Activated CD4-positive, alpha-beta memory T cell treated with anti-CD3 and anti-CD28 coated beads, Interleukin-2, amount 10 ng/mL, durations not matched to agents 7 days and 5 days (primary cell): ENCODE measurements at regions not wholly inside any gene's neighbourhood (a gene's known extent, or its start where the extent isn't known, plus 50 kb on each side); places are given as distances from the start of the nearest gene placed in this dataset.
"Not testable (repeated sequence)": the region's sequence is repeated elsewhere in the genome, so short reads cannot be mapped to it uniquely, and the experiment has no call there.

Experiments used
- CTCF ChIA-PET: fragments of 350-600 bp; sonication (Branson Sonifier 250); formaldehyde crosslinking; loops from one replicate; lab custom pipeline; 2021; ENCODE audit warnings: antibody characterized with exemption, inconsistent platforms; lab: Charles Lee
- POLR2A ChIA-PET: fragments of 350-600 bp; sonication (Branson Sonifier 250); formaldehyde crosslinking; loops from one replicate; lab custom pipeline; 2021; ENCODE audit warnings: antibody characterized with exemption; lab: Charles Lee
- DNase-seq: peaks from one replicate; pipeline ENCODE4 v3.0.0-alpha.2; 2020
- H3K27ac Mint-ChIP-seq: one replicate; pipeline ENCODE4 v1.8.0; 2021; ENCODE audit warnings: mild to moderate bottlenecking, mixed read lengths
- H3K27me3 Mint-ChIP-seq: one replicate; pipeline ENCODE4 v1.8.0; 2021; ENCODE audit warnings: mixed read lengths
- H3K36me3 Mint-ChIP-seq: one replicate; pipeline ENCODE4 v1.8.0; 2021; ENCODE audit warnings: low read depth, mixed read lengths
- H3K4me1 Mint-ChIP-seq: one replicate; pipeline ENCODE4 v1.8.0; 2021; ENCODE audit warnings: mixed read lengths
- H3K4me3 Mint-ChIP-seq: one replicate; pipeline ENCODE4 v1.8.0; 2021; ENCODE audit warnings: mild to moderate bottlenecking, mixed read lengths
- H3K9me3 Mint-ChIP-seq: one replicate; pipeline ENCODE4 v1.8.0; 2021; ENCODE audit warnings: mixed read lengths

- CTCF ChIA-PET, H3K36me3 Mint-ChIP-seq, H3K4me3 Mint-ChIP-seq, H3K4me1 Mint-ChIP-seq, H3K9me3 Mint-ChIP-seq, POLR2A ChIA-PET, H3K27me3 Mint-ChIP-seq, H3K27ac Mint-ChIP-seq, DNase-seq: not testable (repeated sequence)
Measured at GRCh38 chr3:104361748-104362147, 1005.0 kb upstream of the ALCAM start.

- no peaks in the 10 kb centered on the region for H3K4me1 Mint-ChIP-seq
- no peak for DNase-seq
- CTCF ChIA-PET = no interaction called here
- H3K4me3 Mint-ChIP-seq = no peak overlapping the region
- H3K27me3 Mint-ChIP-seq = no peaks in the 10 kb centered on the region
- H3K27ac Mint-ChIP-seq = no peak overlapping the region
- POLR2A ChIA-PET = no interaction called here
- H3K36me3 Mint-ChIP-seq = no peaks in the 10 kb centered on the region
- no peaks in the 10 kb centered on the region for H3K9me3 Mint-ChIP-seq
Measured at GRCh38 chr3:104362319-104362718, 1004.4 kb upstream of the ALCAM start.

- H3K4me1 Mint-ChIP-seq = no peaks in the 10 kb centered on the region
- H3K9me3 Mint-ChIP-seq = no peaks in the 10 kb centered on the region
- no peaks in the 10 kb centered on the region for H3K36me3 Mint-ChIP-seq
- DNase-seq = no peak
- H3K4me3 Mint-ChIP-seq = no peak overlapping the region
- H3K27me3 Mint-ChIP-seq = no peaks in the 10 kb centered on the region
- H3K27ac Mint-ChIP-seq = no peak overlapping the region
- ChIA-PET POLR2A (no interaction called here), CTCF (no interaction called here)
Measured at GRCh38 chr3:104367000-104367399, 999.7 kb upstream of the ALCAM start.

DNA sequence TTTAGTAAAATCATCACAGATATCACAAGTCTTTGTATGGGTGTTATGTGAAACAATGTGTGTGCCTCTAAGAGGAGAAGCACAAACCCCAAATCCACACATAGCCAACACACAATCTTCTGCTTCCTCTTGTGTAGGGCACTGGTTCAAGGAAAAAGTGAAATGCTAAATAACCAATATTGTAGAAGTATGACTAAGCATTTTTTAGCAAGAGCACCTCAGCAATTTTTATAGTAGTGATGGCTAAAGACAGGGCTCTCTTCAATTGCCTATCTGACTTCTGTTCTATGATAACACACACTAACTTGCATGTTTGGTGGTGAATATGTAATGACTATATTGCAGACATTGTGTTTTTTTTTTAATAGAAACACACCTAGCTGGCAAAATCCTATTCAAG is 997.9 kb upstream of the ALCAM start:
- Mint-ChIP-seq H3K4me1 (no peaks in the 10 kb centered on the region), H3K36me3 (no peaks in the 10 kb centered on the region), H3K27ac (no peak overlapping the region), H3K9me3 (no peaks in the 10 kb centered on the region), H3K4me3 (no peak overlapping the region), H3K27me3 (no peaks in the 10 kb centered on the region)
- ChIA-PET POLR2A (no interaction called here), CTCF (no interaction called here)
- no peak for DNase-seq

DNA sequence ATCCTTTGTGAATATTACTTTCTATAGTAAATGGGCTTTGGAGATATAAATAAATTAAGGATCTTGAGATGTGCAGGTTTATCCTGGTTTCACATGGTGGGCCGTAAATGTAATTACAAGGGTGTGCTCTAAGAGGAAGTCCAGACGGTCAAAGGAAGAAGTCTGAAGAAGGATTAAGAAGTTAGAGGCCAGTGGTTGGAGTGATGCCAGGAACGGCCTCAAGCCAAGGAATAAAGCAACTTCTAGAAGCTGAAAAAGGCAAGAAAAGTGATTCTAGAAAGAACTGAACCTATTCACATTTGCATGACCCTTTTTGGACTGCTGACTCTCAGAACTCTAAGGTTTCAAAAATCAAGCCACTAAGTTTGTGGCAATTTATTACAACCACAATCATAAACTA is 981.3 kb upstream of the ALCAM start:
- ChIA-PET POLR2A (no interaction called here), CTCF (no interaction called here)
- H3K4me1 Mint-ChIP-seq = no peaks in the 10 kb centered on the region
- no peaks in the 10 kb centered on the region for H3K36me3 Mint-ChIP-seq
- peaks cover 2% of the 10 kb centered on the region for H3K9me3 Mint-ChIP-seq
- no peak overlapping the region for H3K27ac Mint-ChIP-seq
- H3K27me3 Mint-ChIP-seq = no peaks in the 10 kb centered on the region
- H3K4me3 Mint-ChIP-seq = no peak overlapping the region
- DNase-seq = no peak

- ChIA-PET POLR2A (no interaction called here), CTCF (no interaction called here)
- no peak overlapping the region for H3K27ac Mint-ChIP-seq
- no peaks in the 10 kb centered on the region for H3K27me3 Mint-ChIP-seq
- H3K4me1 Mint-ChIP-seq = no peaks in the 10 kb centered on the region
- no peaks in the 10 kb centered on the region for H3K36me3 Mint-ChIP-seq
- no peak overlapping the region for H3K4me3 Mint-ChIP-seq
- no peak for DNase-seq
- H3K9me3 Mint-ChIP-seq = no peaks in the 10 kb centered on the region
Measured at GRCh38 chr3:104388619-104389018, 978.1 kb upstream of the ALCAM start.

DNA sequence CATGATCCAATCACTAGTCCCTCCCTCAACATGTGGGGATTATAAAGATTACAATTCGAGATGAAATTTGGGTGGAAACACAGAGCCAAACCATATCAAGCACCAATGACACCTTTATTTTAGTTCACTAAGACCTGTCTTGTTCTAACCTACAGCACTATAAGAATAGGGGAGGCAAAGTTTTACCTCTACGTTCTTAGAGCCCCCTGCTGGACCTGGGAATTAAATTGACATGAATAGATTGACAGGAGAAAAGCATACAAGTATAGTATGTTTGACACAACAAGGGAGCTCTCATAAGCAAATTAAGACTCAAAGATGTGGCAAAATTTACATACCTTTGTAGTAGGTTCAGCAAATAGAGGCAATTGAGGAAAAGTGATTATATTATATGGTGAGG is 974.4 kb upstream of the ALCAM start:
- ChIA-PET CTCF (no interaction called here), POLR2A (no interaction called here)
- DNase-seq = no peak
- Mint-ChIP-seq H3K36me3 (no peaks in the 10 kb centered on the region), H3K4me1 (no peaks in the 10 kb centered on the region), H3K9me3 (no peaks in the 10 kb centered on the region), H3K4me3 (no peak overlapping the region), H3K27me3 (no peaks in the 10 kb centered on the region), H3K27ac (no peak overlapping the region)

DNA sequence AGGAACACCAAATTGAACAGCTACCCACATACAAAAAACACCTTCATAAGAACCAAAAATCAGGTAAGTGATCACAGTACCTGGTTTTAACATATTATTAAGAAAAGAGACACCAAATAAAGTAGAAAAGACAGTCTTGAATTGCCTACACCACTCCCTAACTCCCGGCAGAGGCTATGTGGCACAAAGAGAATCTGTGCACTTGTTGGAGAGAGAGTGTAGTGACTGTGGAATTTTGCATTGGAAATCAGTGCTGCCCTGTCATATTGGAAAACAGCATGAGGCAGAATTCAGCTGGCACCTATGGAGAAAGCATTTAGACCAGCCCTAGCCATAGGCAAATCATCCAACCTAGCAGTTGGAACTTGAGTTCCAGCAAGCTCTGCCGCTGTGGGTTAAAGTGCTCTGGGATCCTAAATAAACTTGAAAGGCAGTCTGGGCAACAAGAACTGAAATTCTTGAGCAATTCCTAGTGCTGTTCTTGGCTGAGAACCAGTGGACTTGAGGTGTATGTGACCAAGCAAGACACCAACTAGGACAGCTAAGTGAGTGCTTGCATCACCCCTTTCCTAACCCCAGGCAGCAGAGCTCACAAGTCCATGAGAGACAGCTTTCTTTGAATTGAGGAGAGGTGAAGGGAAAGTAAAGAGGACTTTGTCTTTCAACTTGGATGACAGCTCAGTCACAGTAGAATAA is 969.6 kb upstream of the ALCAM start:
- ChIA-PET CTCF (no interaction called here), POLR2A (no interaction called here)
- H3K9me3 Mint-ChIP-seq = no peaks in the 10 kb centered on the region
- H3K27me3 Mint-ChIP-seq = no peaks in the 10 kb centered on the region
- no peaks in the 10 kb centered on the region for H3K4me1 Mint-ChIP-seq
- no peak overlapping the region for H3K4me3 Mint-ChIP-seq
- no peak for DNase-seq
- H3K27ac Mint-ChIP-seq = no peak overlapping the region
- no peaks in the 10 kb centered on the region for H3K36me3 Mint-ChIP-seq

DNA sequence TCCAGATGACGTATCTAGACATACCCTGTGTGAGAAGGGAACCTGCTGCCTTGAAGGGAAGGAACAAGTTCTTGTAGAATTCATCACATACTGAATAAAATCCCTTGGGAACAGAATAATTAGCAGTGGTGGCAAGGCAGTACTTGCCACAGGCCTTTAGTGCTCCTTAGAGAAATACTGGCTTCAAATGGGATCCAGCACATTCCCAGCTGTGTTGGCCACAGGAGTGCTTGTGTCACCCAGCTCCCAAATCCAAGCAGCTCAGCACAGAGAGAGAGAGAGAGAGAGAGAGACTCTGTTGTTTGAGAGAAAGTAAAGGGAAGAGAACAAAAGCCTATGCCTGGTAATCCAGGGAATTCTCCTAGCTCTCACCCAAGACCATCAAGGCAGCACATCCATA is 969.0 kb upstream of the ALCAM start:
- no peak overlapping the region for H3K4me3 Mint-ChIP-seq
- ChIA-PET POLR2A (no interaction called here), CTCF (no interaction called here)
- H3K27me3 Mint-ChIP-seq = no peaks in the 10 kb centered on the region
- no peaks in the 10 kb centered on the region for H3K4me1 Mint-ChIP-seq
- no peaks in the 10 kb centered on the region for H3K9me3 Mint-ChIP-seq
- no peak for DNase-seq
- no peak overlapping the region for H3K27ac Mint-ChIP-seq
- H3K36me3 Mint-ChIP-seq = no peaks in the 10 kb centered on the region

GRCh38 chr3:104402902-104403301 is 963.8 kb upstream of the ALCAM start:
- DNase-seq = no peak
- Mint-ChIP-seq H3K27ac (no peak overlapping the region), H3K9me3 (no peaks in the 10 kb centered on the region), H3K27me3 (no peaks in the 10 kb centered on the region), H3K4me3 (no peak overlapping the region), H3K36me3 (no peaks in the 10 kb centered on the region), H3K4me1 (no peaks in the 10 kb centered on the region)
- ChIA-PET CTCF (no interaction called here), POLR2A (no interaction called here)

- ChIA-PET CTCF (no interaction called here), POLR2A (no interaction called here)
- Mint-ChIP-seq H3K4me1 (no peaks in the 10 kb centered on the region), H3K27me3 (no peaks in the 10 kb centered on the region), H3K4me3 (no peak overlapping the region), H3K9me3 (no peaks in the 10 kb centered on the region), H3K27ac (no peak overlapping the region), H3K36me3 (no peaks in the 10 kb centered on the region)
- DNase-seq = no peak
Measured at GRCh38 chr3:104411757-104412156, 955.0 kb upstream of the ALCAM start.

DNA sequence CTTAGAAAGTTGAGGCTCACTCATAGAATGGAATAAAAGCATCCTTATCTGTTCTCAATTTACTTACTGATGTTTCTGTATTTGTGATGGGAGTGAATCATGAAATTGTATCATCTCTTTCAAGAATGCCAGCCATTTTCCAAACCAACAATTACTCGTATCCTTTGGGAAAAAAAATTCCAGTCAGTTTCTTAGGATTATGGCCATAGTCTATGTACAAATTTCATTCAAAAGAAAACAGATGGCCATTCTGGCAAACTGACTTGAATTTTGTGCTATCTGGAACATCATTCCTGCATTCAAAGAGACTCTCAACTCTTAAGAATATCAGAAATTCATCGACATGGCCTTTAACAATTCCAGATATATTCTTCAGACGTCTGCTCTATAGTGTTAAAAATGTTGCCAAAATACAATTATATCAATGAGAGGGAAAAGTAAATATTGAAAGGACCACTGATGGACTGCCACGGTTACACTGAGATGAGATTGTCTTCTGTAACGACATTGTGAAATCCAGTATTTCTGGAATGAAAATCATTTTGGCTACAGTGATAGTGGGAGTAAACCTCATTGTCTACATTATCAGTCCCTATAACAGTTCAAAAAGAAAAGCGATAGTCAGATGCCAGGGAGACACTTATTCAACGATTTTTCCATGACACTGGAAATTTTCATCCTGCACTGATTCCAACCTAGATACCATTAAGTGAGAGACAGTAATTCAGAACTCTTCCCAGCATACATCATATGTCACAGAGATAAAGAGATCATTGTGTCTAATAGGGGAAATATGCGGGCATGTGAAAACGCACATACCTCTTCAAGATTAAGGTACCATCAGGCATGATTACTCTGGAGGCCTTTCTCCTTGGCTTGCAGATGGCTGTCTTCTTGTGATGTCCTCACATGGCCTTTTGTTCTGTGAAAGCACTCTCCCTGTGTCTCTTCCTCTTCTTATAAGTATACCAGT is 953.8 kb upstream of the ALCAM start:
- ChIA-PET POLR2A (no interaction called here), CTCF (no interaction called here)
- no peaks in the 10 kb centered on the region for H3K36me3 Mint-ChIP-seq
- H3K4me3 Mint-ChIP-seq = no peak overlapping the region
- no peaks in the 10 kb centered on the region for H3K4me1 Mint-ChIP-seq
- H3K9me3 Mint-ChIP-seq = no peaks in the 10 kb centered on the region
- H3K27me3 Mint-ChIP-seq = no peaks in the 10 kb centered on the region
- H3K27ac Mint-ChIP-seq = no peak overlapping the region
- no peak for DNase-seq

DNA sequence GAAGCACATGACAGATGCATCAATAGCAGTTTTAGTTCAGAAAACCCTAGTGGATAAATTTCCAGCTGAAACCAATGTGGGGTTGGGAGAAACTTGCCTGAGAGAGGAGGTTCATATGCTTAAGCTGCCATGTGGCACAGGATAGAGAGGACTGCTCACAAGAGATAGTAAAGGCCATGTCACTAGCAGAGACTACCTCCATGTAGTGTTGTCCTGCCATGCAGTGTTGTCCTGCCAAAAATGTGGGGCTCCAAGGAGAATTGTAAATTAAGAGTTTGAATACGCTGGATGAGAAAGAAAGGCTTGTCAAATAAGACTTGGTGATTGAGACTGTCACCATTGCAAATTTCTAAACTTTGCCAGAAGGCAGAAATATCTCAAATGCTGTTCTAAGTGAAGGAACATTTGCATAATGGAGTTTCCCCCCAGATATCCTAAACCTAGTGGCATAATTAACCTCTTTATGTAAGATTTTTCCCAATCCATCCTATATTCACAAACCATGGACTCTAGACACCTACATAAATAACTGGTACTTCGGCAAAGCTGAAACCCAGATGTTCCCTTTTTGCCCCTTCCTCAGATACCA is 938.3 kb upstream of the ALCAM start:
- no peak overlapping the region for H3K4me3 Mint-ChIP-seq
- no peak for DNase-seq
- no peaks in the 10 kb centered on the region for H3K36me3 Mint-ChIP-seq
- no peaks in the 10 kb centered on the region for H3K4me1 Mint-ChIP-seq
- H3K27me3 Mint-ChIP-seq = no peaks in the 10 kb centered on the region
- no peak overlapping the region for H3K27ac Mint-ChIP-seq
- H3K9me3 Mint-ChIP-seq = no peaks in the 10 kb centered on the region
- ChIA-PET POLR2A (no interaction called here), CTCF (no interaction called here)
